Osteoblast (primary cell): ENCODE measurements at regions not wholly inside any gene's neighbourhood (a gene's known extent, or its start where the extent isn't known, plus 50 kb on each side); places are given as distances from the start of the nearest gene placed in this dataset.
A peak's percentile ranks its signal among the peaks of the same experiment; 100 is the strongest.

Experiments used
- DNase-seq: peaks from one replicate; pipeline ENCODE4 v3.0.0; 2011; ENCODE audit warnings: low spot score, mixed read lengths; ENCODE audit not compliant: insufficient read length; ENCODE audit errors: missing footprints
- H2AFZ ChIP-seq: 2 replicates; pipeline ENCODE4 v1.6.0; 2011; ENCODE audit warnings: mild to moderate bottlenecking, low read length
- H3K27ac ChIP-seq: 2 replicates; pipeline ENCODE4 v1.5.1; 2011; ENCODE audit warnings: mild to moderate bottlenecking, low read depth, low read length, moderate library complexity
- H3K27me3 ChIP-seq: 2 replicates; pipeline ENCODE4 v1.6.0; 2012; ENCODE audit warnings: mild to moderate bottlenecking, control low read depth, inconsistent platforms, low read length, moderate library complexity; ENCODE audit not compliant: insufficient read depth
- H3K36me3 ChIP-seq: 2 replicates; pipeline ENCODE4 v1.5.1; 2011; ENCODE audit warnings: mild to moderate bottlenecking, low read length, control low read depth, moderate library complexity; ENCODE audit not compliant: insufficient read depth
- H3K4me1 ChIP-seq: 2 replicates; pipeline ENCODE4 v1.5.1; 2011; ENCODE audit warnings: mild to moderate bottlenecking, low read length, control low read depth, moderate library complexity; ENCODE audit not compliant: insufficient read depth
- H3K4me2 ChIP-seq: 2 replicates; pipeline ENCODE4 v1.6.0; 2011; ENCODE audit warnings: mild to moderate bottlenecking, low read length; ENCODE audit not compliant: insufficient read depth
- H3K4me3 ChIP-seq: fragments of 200-600 bp; sonication (generic); 3 replicates; pipeline ENCODE4 v1.5.1; 2012; ENCODE audit warnings: mild to moderate bottlenecking, low read length, inconsistent platforms; ENCODE audit not compliant: insufficient read depth
- H3K79me2 ChIP-seq: 2 replicates; pipeline ENCODE4 v1.6.0; 2012; ENCODE audit warnings: mild to moderate bottlenecking, low read length, control low read depth, inconsistent platforms; ENCODE audit not compliant: insufficient read depth
- H3K9me3 ChIP-seq: 2 replicates; pipeline ENCODE4 v1.5.1; 2011; ENCODE audit warnings: low read depth, low read length, control low read depth
- H4K20me1 ChIP-seq: 2 replicates; pipeline ENCODE4 v1.6.0; 2012; ENCODE audit warnings: mild to moderate bottlenecking, low read length, control low read depth; ENCODE audit not compliant: insufficient read depth
- TF ChIP-seq, protein P1 (sequence below): IDR thresholded peaks from 2 replicates; pipeline ENCODE4 v1.5.1; 2011; ENCODE audit warnings: mild to moderate bottlenecking, low read depth, low read length, moderate library complexity; ENCODE audit errors: extremely low read depth

DNA sequence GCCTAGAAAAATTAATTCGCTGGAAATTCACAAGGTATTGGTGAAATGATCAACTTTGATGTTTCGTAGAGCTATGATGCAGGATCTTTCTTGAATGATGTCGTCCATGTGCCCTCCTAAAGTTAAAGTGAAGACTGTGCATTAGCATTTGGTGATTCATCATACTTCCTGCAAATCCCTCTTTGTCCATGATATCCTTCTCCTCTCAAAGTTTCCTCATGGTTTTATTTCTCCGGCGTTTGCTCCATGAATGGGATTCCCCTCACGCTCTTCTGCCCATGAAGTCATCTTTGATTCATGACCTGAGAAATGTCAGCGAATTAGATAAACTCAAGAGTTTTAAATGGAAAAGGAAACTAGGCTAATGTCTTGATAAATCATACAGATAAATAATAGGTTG, 372.7 kb downstream of the PSAT1 start:
- no peak for DNase-seq
- H3K9me3 ChIP-seq = no peaks in the 10 kb centered on the region
- TF ChIP-seq, protein P1, sequence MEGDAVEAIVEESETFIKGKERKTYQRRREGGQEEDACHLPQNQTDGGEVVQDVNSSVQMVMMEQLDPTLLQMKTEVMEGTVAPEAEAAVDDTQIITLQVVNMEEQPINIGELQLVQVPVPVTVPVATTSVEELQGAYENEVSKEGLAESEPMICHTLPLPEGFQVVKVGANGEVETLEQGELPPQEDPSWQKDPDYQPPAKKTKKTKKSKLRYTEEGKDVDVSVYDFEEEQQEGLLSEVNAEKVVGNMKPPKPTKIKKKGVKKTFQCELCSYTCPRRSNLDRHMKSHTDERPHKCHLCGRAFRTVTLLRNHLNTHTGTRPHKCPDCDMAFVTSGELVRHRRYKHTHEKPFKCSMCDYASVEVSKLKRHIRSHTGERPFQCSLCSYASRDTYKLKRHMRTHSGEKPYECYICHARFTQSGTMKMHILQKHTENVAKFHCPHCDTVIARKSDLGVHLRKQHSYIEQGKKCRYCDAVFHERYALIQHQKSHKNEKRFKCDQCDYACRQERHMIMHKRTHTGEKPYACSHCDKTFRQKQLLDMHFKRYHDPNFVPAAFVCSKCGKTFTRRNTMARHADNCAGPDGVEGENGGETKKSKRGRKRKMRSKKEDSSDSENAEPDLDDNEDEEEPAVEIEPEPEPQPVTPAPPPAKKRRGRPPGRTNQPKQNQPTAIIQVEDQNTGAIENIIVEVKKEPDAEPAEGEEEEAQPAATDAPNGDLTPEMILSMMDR = no peak

DNA sequence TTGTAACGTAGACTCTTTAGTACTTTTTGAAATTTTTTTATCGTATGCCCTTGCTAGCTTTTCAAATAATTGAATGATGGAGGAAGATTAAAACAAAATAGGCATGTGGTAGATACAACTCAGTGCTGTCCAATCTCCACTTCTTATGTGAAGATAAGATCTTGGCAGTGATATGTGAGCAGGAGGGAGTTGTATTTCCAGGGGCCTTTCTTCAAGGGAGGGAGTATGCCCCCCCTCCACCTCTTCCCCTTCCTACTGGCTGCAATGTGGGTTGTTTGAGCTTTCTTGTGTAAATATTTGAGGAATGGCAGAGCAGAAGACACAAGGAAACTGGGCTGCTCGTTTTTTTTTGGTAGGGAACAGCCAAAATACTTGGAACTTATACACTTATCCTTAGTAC, 374.9 kb downstream of the PSAT1 start:
- no peaks in the 10 kb centered on the region for H3K36me3 ChIP-seq
- no peaks in the 10 kb centered on the region for H3K9me3 ChIP-seq
- no peak for DNase-seq
- H3K27ac ChIP-seq = no peak overlapping the region
- no peaks in the 10 kb centered on the region for H3K79me2 ChIP-seq
- no peak overlapping the region for H3K4me3 ChIP-seq
- no peak overlapping the region for H3K4me2 ChIP-seq
- no peaks in the 10 kb centered on the region for H3K27me3 ChIP-seq
- no peaks in the 10 kb centered on the region for H4K20me1 ChIP-seq
- H2AFZ ChIP-seq = no peak overlapping the region
- H3K4me1 ChIP-seq = peaks cover 14% of the 10 kb centered on the region
- TF ChIP-seq, protein P1 = no peak

More for the DNA sequence above, 372.7 kb downstream of the PSAT1 start:
- Histone ChIP-seq H4K20me1 (no peaks in the 10 kb centered on the region), H3K27me3 (no peaks in the 10 kb centered on the region), H3K79me2 (no peaks in the 10 kb centered on the region), H3K4me1 (peaks cover 5% of the 10 kb centered on the region), H3K4me2 (no peak overlapping the region), H2AFZ (no peak overlapping the region), H3K36me3 (no peaks in the 10 kb centered on the region), H3K4me3 (no peak overlapping the region), H3K27ac (no peak overlapping the region)

DNA sequence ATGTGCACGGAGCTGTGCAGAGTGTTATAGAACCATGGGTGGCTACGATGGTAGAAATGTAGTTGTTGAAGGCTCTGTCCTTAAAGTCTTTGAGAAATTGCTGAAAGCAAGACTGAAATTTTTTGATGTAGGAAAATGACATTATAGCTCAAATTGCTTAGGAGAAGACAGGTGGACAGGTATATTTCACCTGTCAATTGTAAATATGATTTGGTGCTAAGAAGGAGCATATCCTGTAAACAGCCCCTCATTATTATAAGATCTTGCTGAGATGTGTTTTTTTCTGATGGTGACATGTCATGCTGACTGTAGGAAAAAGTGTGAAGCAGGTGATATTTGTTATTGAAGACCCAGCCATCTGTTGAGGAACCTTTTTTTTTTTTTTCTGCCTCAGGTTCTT, 377.9 kb downstream of the PSAT1 start:
- TF ChIP-seq, protein P1 = no peak

DNA sequence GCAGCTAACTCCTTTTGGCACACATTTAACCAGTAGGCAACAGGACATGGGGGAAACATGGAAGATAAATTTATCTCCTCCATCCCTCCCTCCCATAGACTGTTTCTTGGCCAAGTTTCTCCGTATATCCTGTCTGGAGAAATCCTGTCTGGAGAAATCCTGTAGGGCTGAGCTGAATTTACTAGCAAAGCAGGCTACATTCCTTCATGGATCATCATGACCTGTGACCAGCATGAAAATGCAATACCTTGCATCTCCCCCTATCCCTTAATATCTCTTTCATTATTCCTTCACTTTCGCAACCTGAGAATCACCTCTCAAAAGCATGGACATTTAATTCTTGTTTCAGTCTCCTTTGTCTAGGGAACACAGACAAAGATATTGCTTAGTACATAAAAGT, 379.1 kb downstream of the PSAT1 start:
- no peak overlapping the region for H3K4me3 ChIP-seq
- peak overlapping the region; percentile 76 for H3K27ac ChIP-seq
- peaks cover 15% of the 10 kb centered on the region for H3K4me1 ChIP-seq
- H2AFZ ChIP-seq = no peak overlapping the region
- TF ChIP-seq, protein P1 = no peak
- peak overlapping the region; percentile 12 for H3K4me2 ChIP-seq
- no peaks in the 10 kb centered on the region for H3K27me3 ChIP-seq
- no peaks in the 10 kb centered on the region for H4K20me1 ChIP-seq
- DNase-seq = no peak
- no peaks in the 10 kb centered on the region for H3K9me3 ChIP-seq
- no peaks in the 10 kb centered on the region for H3K79me2 ChIP-seq
- no peaks in the 10 kb centered on the region for H3K36me3 ChIP-seq

More for the DNA sequence above, 377.9 kb downstream of the PSAT1 start:
- no peaks in the 10 kb centered on the region for H4K20me1 ChIP-seq
- DNase-seq = no peak
- no peaks in the 10 kb centered on the region for H3K9me3 ChIP-seq
- H3K27ac ChIP-seq = no peak overlapping the region
- H3K36me3 ChIP-seq = no peaks in the 10 kb centered on the region
- no peak overlapping the region for H2AFZ ChIP-seq
- no peaks in the 10 kb centered on the region for H3K79me2 ChIP-seq
- H3K4me1 ChIP-seq = peaks cover 15% of the 10 kb centered on the region
- H3K4me2 ChIP-seq = no peak overlapping the region
- no peak overlapping the region for H3K4me3 ChIP-seq
- H3K27me3 ChIP-seq = no peaks in the 10 kb centered on the region
